ENCODE measurements at regions not wholly inside any gene's neighbourhood (a gene's known extent, or its start where the extent isn't known, plus 50 kb on each side); places are given as distances from the start of the nearest gene placed in this dataset.

DNA sequence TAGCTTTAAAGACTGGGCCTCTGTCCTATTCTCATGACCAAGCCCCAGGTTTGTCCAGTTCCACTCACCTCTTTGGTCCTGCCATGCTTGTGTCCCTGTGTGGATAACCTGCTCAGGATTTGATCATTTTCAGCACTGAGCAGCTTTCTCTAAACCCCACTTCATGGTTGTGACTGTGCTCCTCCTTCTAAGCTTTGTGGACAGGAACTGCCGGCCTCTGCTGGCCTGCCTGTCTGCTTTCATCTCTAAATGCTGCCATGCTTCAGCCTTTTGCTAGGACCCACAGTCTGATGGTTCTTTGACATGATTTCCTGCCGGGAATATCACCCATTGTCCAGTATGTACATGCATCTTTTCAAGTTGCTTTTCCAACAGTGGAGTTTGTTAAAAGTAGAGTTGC lies 53.9 kb upstream of the STXBP6 start:
- Histone ChIP-seq H3K27ac (no peak overlapping the region), H3K4me3 (no peak overlapping the region), H3K9me3 (no peaks in the 10 kb centered on the region), H3K36me3 (no peaks in the 10 kb centered on the region), H3K27me3 (no peaks in the 10 kb centered on the region), H3K4me1 (peaks cover under 1% of the 10 kb centered on the region)
- TF ChIP-seq EP300 (IDR thresholded peaks at IDR 0.05) (no peak), POLR2AphosphoS5 (IDR thresholded peaks at IDR 0.05) (no peak), POLR2A (IDR thresholded peaks at IDR 0.05) (no peak)
- TF ChIP-seq, protein P1, sequence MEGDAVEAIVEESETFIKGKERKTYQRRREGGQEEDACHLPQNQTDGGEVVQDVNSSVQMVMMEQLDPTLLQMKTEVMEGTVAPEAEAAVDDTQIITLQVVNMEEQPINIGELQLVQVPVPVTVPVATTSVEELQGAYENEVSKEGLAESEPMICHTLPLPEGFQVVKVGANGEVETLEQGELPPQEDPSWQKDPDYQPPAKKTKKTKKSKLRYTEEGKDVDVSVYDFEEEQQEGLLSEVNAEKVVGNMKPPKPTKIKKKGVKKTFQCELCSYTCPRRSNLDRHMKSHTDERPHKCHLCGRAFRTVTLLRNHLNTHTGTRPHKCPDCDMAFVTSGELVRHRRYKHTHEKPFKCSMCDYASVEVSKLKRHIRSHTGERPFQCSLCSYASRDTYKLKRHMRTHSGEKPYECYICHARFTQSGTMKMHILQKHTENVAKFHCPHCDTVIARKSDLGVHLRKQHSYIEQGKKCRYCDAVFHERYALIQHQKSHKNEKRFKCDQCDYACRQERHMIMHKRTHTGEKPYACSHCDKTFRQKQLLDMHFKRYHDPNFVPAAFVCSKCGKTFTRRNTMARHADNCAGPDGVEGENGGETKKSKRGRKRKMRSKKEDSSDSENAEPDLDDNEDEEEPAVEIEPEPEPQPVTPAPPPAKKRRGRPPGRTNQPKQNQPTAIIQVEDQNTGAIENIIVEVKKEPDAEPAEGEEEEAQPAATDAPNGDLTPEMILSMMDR (IDR thresholded peaks at IDR 0.05): no peak
- no peak for DNase-seq (ENCODE audit: low spot score in 2 of 2)
- WGBS: 71% methylated on average over 2 of the region's 2 CpGs

DNA sequence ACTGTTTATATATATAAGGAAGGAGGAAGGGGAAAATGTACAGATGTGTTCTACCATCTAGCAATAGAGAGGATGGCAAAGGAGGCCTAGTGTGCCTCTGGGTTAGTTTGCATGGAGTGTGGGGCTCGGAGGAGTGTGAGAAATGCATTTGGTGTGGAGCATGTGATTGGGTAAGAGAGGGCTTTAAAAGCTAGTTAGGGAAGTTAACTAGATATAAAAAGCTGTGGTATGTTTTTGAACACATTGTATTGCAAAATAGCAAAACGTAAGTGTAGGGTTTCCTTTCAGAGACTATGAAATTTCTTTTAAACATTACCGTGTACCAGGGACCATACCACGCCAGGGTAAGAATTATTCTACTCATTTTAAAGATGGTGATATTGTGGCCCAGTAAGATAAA lies 53.3 kb upstream of the STXBP6 start:
- no peak overlapping the region for H3K4me3 ChIP-seq
- H3K36me3 ChIP-seq: no peaks in the 10 kb centered on the region
- no peaks in the 10 kb centered on the region for H3K9me3 ChIP-seq
- no peaks in the 10 kb centered on the region for H3K27me3 ChIP-seq
- no peak for TF ChIP-seq POLR2A (IDR thresholded peaks at IDR 0.05)
- no peak for TF ChIP-seq EP300 (IDR thresholded peaks at IDR 0.05)
- TF ChIP-seq POLR2AphosphoS5 (IDR thresholded peaks at IDR 0.05): no peak
- TF ChIP-seq, protein P1 (IDR thresholded peaks at IDR 0.05): no peak
- H3K27ac ChIP-seq: no peak overlapping the region
- DNase-seq (ENCODE audit: low spot score in 2 of 2): no peak
- WGBS: 86% methylated on average over 4 of the region's 4 CpGs
- no peaks in the 10 kb centered on the region for H3K4me1 ChIP-seq

DNA sequence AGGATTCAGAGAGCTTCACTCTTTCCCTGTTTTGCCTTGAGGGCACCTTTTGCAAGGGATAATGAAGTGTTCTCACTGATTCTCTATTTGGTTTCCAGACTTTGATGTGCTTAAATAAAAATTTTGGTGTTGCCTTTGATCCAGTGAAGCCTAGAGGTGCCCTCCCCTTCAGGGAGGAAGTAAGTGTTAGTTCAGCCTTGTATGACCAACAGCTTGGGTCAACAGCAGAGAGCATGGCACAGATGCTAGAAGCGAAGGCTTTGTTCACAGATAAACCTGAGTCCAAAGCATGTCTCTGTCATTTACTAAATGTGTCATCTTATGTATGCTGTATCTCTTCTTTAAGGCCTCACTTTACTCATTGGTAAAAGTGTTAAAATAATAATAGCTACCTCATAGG lies 52.8 kb upstream of the STXBP6 start:
- Histone ChIP-seq H3K27ac (no peak overlapping the region), H3K4me3 (no peak overlapping the region), H3K27me3 (no peaks in the 10 kb centered on the region), H3K36me3 (no peaks in the 10 kb centered on the region), H3K4me1 (no peaks in the 10 kb centered on the region), H3K9me3 (no peaks in the 10 kb centered on the region)
- no peak for DNase-seq (ENCODE audit: low spot score in 2 of 2)
- 92% methylated on average over 1 of the region's 1 CpG for WGBS
- TF ChIP-seq, protein P1 (IDR thresholded peaks at IDR 0.05): no peak
- TF ChIP-seq POLR2A (IDR thresholded peaks at IDR 0.05) (no peak), POLR2AphosphoS5 (IDR thresholded peaks at IDR 0.05) (no peak), EP300 (IDR thresholded peaks at IDR 0.05) (no peak)

DNA sequence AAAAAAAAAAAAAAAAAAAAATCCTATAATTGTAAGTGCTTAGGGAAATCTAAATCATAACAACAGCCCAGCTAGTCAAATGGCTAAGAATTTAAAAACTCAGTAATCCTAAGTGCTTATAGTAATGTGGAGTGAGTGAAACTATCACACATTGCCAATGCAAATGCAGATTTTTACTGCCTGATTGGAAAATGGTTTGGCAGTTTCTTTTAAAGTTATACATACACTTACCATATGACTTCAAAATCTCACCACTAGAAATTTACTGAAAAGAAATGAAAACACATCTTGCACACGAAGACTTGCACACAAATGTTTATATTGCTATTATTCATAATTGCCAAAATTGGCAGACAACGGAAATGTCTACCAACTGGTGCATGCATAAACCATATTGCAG lies 51.3 kb upstream of the STXBP6 start:
- H3K9me3 ChIP-seq: no peaks in the 10 kb centered on the region
- no peak overlapping the region for H3K4me3 ChIP-seq
- no peak for TF ChIP-seq POLR2A (IDR thresholded peaks at IDR 0.05)
- no peak for TF ChIP-seq POLR2AphosphoS5 (IDR thresholded peaks at IDR 0.05)
- no peak for TF ChIP-seq EP300 (IDR thresholded peaks at IDR 0.05)
- TF ChIP-seq, protein P1 (IDR thresholded peaks at IDR 0.05): no peak
- WGBS: 63% methylated on average over 2 of the region's 2 CpGs
- H3K27ac ChIP-seq: no peak overlapping the region
- H3K36me3 ChIP-seq: no peaks in the 10 kb centered on the region
- no peaks in the 10 kb centered on the region for H3K27me3 ChIP-seq
- DNase-seq (ENCODE audit: low spot score in 2 of 2): no peak
- H3K4me1 ChIP-seq: no peaks in the 10 kb centered on the region

Measured in suprapubic skin (tissue), 4 donors.